Amniotic stem cell (primary cell): ENCODE measurements at regions not wholly inside any gene's neighbourhood (a gene's known extent, or its start where the extent isn't known, plus 50 kb on each side); places are given as distances from the start of the nearest gene placed in this dataset.
A peak's percentile ranks its signal among the peaks of the same experiment; 100 is the strongest.
"Not testable (repeated sequence)": the region's sequence is repeated elsewhere in the genome, so short reads cannot be mapped to it uniquely, and the experiment has no call there.

Experiments used
- DNase-seq: peaks from one replicate; lab custom pipeline; 2025; lab: John Stamatoyannopoulos, UW

- no peak for DNase-seq
These were observed 204.4 kb downstream of the GIPC2 start for GRCh38 chr1:78250201-78250600.

DNA sequence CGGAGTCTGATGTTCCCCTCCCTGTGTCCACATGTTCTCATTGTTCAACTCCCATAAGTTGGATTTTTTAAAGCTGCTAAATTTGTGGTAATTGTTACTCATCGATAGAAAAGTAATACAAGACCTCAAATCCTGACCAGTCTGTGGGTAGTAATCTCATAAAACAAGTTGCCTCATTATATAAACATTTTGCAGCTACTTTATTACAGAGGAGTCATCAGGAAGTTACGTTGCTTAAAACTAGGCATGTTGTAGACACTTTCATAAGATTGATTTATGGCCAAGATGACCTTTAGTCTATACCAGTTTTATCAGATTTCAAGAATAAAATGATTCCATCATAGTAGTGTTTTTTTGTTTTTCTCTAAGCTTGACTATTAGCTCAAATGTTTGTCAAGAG is 208.8 kb downstream of the GIPC2 start:
- DNase-seq = no peak

GRCh38 chr1:78255383-78255782 is 209.6 kb downstream of the GIPC2 start:
- DNase-seq = no peak

- DNase-seq = no peak
These were observed 210.1 kb downstream of the GIPC2 start for GRCh38 chr1:78255846-78256245.

- DNase-seq = no peak
These were observed 217.7 kb downstream of the GIPC2 start for GRCh38 chr1:78263459-78263858.

DNA sequence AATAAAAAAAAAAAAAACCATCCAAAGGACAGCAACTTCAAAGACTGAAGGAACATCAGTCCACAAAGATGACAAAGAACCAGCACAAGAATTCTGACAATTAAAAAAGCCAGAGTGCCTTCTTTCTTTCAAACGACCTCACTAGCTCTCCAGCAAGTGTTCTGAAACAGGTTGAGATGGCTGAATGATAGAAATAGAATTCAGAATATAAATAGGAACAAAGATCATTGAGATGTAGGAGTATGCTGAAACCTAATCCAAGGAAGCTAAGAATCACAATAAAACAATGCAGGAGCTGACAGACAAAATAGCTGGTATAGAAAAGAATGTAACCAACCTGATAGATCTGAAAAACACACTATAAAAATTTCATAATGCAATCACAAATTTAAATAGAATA is 218.2 kb downstream of the GIPC2 start:
- DNase-seq = no peak

DNA sequence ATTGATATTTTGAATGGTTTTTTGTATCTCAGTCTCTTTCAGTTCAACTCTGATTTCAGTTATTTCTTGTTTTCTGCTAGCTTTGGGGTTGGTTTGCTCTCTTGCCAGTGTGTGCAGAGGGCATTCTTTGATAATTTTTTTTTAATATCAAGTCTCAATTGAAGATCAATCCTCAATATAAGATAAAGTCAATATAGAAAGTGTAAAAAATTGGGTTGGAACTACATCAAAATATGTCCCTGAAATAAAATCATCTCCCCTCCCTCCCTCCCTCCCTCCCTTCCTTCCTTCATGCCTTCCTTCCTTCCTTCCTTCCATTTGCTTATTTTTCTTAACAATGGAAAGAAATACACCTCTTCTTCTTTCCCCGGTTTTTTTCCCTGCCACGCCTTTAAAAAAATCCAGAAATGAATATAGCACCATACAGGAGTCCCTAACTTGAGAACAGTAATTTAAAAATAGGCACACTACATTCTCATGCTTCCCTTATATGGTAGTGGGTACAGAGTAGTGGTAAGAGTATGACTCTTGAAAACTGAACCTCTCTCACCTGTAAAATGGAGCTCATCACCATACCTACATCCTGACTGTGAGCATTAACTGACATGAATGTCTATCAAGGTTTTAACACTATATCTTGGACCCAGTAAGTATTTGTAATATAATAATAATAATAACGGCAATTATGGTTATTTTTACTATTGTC is 221.9 kb downstream of the GIPC2 start:
- no peak for DNase-seq

DNA sequence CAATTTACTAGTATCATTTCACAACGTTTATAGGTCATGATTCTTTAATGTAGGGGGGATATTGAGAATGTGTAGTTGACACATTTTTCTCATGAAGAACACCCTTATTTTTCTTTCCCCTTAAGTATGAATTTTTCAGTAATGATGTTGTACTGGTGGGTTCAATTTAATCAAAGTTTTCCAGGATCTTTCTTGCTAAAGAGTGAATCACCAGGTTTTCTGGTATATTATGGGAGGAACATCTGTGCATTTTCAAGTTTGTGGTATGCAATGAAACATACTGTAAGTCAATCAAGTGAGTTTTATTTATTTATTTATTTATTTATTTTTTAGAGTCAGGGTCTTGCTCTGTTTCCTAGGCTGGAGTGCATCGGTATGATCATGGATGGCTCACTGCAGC is 221.2 kb upstream of the PTGFR start:
- DNase-seq = no peak

GRCh38 chr1:78271423-78271822 is 219.4 kb upstream of the PTGFR start:
- DNase-seq = not testable (repeated sequence)

GRCh38 chr1:78274814-78275213 is 216.0 kb upstream of the PTGFR start:
- DNase-seq = peak; percentile 53

DNA sequence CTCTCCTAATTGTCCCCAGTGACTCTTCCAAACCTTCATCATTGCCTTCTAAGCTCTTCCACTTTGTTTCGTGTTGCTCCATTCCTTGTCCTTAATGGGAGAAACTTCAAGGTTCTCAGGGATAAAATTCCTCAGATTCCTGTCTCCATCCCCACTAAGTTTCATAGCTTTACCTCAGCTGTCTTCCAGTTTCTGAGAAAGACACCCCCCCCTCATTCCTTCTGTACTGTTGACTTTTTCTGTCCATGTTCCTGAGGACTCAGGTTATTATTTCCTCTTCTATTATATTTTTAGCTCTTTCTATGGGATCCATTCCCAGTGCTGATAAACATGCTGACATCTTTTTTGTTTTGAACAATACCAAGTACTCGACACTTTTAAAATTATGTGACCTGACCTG is 215.3 kb upstream of the PTGFR start:
- DNase-seq = no peak

DNA sequence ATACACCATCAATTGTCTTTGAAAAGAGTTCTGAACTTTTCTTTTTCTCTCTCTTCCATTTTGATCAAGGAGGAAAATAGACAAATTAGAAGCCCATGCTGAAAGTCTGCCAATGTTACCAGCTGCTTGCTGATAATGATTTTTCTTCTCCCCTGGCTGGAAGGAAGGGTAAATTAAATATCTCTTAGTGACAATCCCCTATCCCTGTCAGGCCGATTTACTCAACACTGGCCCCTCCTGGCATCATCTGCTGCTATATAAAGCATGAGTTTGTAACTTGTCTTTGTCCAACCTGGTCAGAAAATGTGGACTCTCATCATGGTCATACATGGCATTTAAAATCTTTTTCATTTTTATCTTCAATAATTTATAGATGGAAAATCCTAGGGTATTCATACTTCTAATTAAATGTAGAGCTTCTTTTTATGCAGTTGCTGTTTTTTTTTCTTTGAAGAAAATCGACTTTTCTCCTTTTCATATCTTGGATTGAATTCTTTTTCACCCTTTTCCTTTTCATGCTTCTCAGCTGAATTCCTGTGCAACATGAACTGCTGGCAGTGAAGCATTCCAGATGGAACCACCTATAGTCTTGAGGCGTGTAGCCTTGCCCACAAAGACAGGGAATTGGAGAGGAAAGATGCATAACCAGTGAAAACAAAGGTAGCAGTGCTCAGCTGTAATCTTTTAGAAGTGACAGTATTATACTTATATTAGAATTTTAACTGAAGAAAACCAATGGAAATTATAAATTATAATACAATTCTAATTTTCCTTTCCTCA is 214.7 kb upstream of the PTGFR start:
- DNase-seq = no peak

- DNase-seq = no peak
These were observed 213.5 kb upstream of the PTGFR start for GRCh38 chr1:78277253-78277652.

GRCh38 chr1:78279051-78279450 is 211.7 kb upstream of the PTGFR start:
- DNase-seq = peak; percentile 71

GRCh38 chr1:78280626-78281025 is 210.1 kb upstream of the PTGFR start:
- no peak for DNase-seq

- DNase-seq = no peak
These were observed 209.2 kb upstream of the PTGFR start for GRCh38 chr1:78281580-78281979.

GRCh38 chr1:78283691-78284090 is 207.1 kb upstream of the PTGFR start:
- no peak for DNase-seq

DNA sequence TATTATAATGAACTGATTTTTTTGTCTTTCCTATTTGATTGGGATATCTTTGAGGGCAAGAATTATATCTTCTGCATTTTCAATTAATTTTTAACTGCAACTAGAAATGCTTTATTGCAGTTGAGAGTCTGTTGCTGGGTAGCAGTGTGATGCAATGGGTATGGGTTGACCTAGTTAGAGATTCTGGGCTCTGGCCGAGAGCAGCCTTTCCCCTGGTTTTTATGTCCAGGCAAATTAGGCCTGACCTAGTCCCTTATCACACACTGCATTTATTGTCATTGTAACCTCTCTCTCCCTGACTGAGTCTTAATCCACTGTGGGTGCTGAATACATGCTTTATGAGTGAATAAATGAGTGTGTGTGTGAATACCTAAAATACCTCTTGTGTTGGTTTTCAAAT is 206.4 kb upstream of the PTGFR start:
- no peak for DNase-seq

DNA sequence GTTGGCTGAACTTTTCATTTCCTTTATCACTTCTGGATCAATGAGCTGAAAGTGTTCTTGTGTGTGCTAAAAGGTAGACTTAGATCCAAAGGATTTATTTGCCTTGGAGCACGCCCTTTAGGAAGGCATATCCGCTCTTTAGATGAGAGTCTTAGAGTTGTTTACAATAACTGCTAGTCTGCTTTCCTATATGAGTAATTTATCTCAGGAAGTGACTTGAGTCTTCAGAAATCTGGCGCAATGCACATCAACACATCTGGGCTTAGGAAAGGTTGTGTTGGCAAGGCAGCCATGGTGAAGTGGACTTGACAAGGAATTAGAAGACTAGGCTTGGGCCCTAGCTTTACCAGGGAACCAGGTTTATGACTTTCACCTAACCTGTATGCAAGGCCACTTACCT is 204.1 kb upstream of the PTGFR start:
- DNase-seq = no peak

GRCh38 chr1:78289603-78290002 is 201.2 kb upstream of the PTGFR start:
- no peak for DNase-seq

- DNase-seq = no peak
These were observed 199.4 kb upstream of the PTGFR start for GRCh38 chr1:78291418-78291817.

GRCh38 chr1:78291872-78292271 is 198.9 kb upstream of the PTGFR start:
- no peak for DNase-seq

DNA sequence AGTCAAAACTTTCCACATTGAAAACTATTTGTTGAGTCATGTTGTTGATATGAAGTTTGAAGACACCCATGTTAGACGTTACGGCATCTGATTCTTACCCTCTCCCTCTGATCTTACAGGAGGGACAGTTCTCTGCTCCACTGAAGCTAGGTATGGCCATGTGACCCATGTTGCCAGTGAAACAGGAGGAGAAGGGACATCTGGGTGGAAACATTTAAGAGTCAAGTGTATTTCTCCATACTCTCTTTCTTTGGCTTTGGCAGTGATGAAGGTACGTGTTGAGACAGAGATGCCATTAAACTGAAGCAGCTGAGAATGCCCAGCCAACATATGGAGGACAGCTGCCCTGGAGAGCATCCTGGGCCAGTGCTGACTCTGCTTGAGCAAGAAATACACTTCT is 198.4 kb upstream of the PTGFR start:
- no peak for DNase-seq

DNA sequence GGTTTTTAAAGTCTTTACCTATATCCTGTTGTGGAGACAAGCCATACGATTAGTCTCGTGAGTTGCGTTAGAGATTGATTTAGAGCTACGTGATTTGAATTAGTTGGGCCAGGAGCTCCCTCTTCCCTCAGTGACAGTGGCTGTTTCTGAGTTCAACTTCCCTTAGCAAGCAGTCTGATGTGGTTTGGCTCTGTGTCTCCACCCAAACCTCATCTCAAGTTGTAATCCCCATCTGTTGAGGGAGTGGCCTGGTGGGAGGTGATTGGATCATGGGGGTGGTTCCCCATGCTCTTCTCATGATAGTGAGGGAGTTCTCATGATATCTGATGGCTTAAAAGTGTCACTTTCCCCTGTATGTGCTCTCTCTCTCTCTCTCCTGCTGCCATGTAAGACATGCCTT is 192.9 kb upstream of the PTGFR start:
- DNase-seq = no peak
